K562 (cell line): ENCODE measurements at regions not wholly inside any gene's neighbourhood (a gene's known extent, or its start where the extent isn't known, plus 50 kb on each side); places are given as distances from the start of the nearest gene placed in this dataset.

Experiments used
- CHD2 ChIP-seq: IDR thresholded peaks from 2 replicates; pipeline ENCODE4 v1.6.1; 2011; ENCODE audit warnings: low read depth, low read length
- ETV1 ChIP-seq: fragments of 450-650 bp; conservative IDR thresholded peaks from 2 replicates; pipeline ENCODE4 v1.6.1; 2016; ENCODE audit warnings: missing genetic modification characterization, control low read depth, low read depth, missing compliant biosample characterization
- EZH2 ChIP-seq: IDR thresholded peaks from 2 replicates; pipeline ENCODE4 v1.6.1; 2012; ENCODE audit warnings: low read depth, mild to moderate bottlenecking, inconsistent platforms, low read length, borderline replicate concordance
- KAT8 ChIP-seq: fragments of 450-650 bp; IDR thresholded peaks from 2 replicates; pipeline ENCODE4 v1.6.1; 2016; ENCODE audit warnings: low read depth, mild to moderate bottlenecking
- KLF1 ChIP-seq: fragments of 450-650 bp; IDR thresholded peaks from 2 replicates; pipeline ENCODE4 v1.6.1; 2016; ENCODE audit warnings: missing genetic modification characterization, missing compliant biosample characterization
- LCOR ChIP-seq: sonication (generic); formaldehyde crosslinking; IDR thresholded peaks from 2 replicates; pipeline ENCODE4 v1.8.0; 2022; ENCODE audit warnings: mild to moderate bottlenecking, missing genetic modification reagents
- TBL1XR1 ChIP-seq, 2 experiments: IDR thresholded peaks; 2 replicates each; pipeline ENCODE4 v1.6.1; 2012; ENCODE audit warnings: improper control_type of control experiment in 2 of 2, low read length in 2 of 2, mild to moderate bottlenecking in 1 of 2
- ZBTB17 ChIP-seq: fragments of 450-650 bp; formaldehyde crosslinking; IDR thresholded peaks from 2 replicates; pipeline ENCODE4 v1.4.0; 2020; ENCODE audit warnings: mild to moderate bottlenecking
- ZNF274 ChIP-seq: IDR thresholded peaks from 2 replicates; pipeline ENCODE4 v1.6.1; 2011; ENCODE audit warnings: low read depth, mild to moderate bottlenecking, low read length, moderate library complexity, borderline replicate concordance
- ZNF408 ChIP-seq: fragments of 250-450 bp; sonication (Bioruptor Pico); IDR thresholded peaks from 2 replicates; pipeline ENCODE4 v1.4.0; 2020; ENCODE audit warnings: low read depth, mild to moderate bottlenecking, moderate library complexity

DNA sequence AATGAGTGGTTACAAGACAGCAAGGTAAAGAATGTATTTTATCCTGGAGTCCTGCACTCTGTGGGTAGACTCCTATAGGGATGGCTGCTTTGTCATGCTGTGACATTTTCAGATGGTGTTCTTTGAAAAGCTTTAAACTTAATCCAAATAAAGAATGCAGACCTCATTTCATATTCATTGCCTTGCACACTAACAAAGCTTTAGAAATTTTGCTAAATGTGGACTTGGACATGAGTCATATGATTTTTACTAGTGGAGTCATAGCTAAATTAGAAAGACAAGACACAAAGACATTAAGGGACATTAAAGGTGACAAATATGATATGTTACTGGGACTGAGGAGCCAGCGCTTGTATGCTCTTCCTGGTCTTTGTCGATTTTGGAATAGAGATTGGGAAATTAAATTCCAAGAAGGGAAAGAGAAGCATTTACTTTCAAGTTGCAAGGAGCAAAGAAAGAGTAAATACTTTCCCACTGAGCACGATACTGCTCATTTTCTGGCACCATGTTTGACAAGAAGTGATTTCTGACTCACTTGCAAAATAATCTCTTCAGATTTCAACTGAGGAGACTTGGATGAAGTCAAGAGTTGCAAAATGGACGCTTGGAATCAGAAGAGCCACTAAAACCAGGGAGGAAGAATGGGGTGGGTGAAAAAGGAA, 152.9 kb upstream of the MYOCD start:
- TF ChIP-seq ETV1 (tag), result no peak
- TF ChIP-seq ZNF274, result no peak
- no peak for TF ChIP-seq KAT8
- TF ChIP-seq CHD2, result no peak
- no peak for TF ChIP-seq TBL1XR1 (IDR thresholded peaks at IDR 0.05; ENCODE audit: low read length in 2 of 2)
- TF ChIP-seq EZH2, result no peak
- TF ChIP-seq ZNF408 (CRISPR knock-in tag), result no peak
- TF ChIP-seq LCOR (CRISPR knock-in tag), result no peak
- TF ChIP-seq ZBTB17, result no peak
- TF ChIP-seq KLF1 (tag), result no peak
